HG02870 (cell line): ENCODE measurements at regions not wholly inside any gene's neighbourhood (a gene's known extent, or its start where the extent isn't known, plus 50 kb on each side); places are given as distances from the start of the nearest gene placed in this dataset.
"Not testable (repeated sequence)": the region's sequence is repeated elsewhere in the genome, so short reads cannot be mapped to it uniquely, and the experiment has no call there.

Source experiments
- ATAC-seq: cut with Tn5 transposase; IDR thresholded peaks from one replicate; pipeline ENCODE4 v1.9.1; 2021; ENCODE audit warnings: mild to moderate bottlenecking, moderate library complexity; ENCODE audit not compliant: unreplicated experiment

GRCh38 chr11:95412074-95412473 lies 181.1 kb upstream of the SESN3 start:
- no peak for ATAC-seq

GRCh38 chr11:95410707-95411106 lies 179.7 kb upstream of the SESN3 start:
- not testable (repeated sequence) for ATAC-seq

GRCh38 chr11:95406271-95406670 lies 175.3 kb upstream of the SESN3 start:
- ATAC-seq, result no peak

- ATAC-seq, result no peak
Measured at GRCh38 chr11:95404370-95404769, 173.4 kb upstream of the SESN3 start.

- no peak for ATAC-seq
Measured at GRCh38 chr11:95398437-95399112, 167.6 kb upstream of the SESN3 start.

GRCh38 chr11:95392644-95393043 lies 161.6 kb upstream of the SESN3 start:
- no peak for ATAC-seq

GRCh38 chr11:95389427-95389826 lies 158.4 kb upstream of the SESN3 start:
- ATAC-seq, result no peak

GRCh38 chr11:95388086-95388485 lies 157.1 kb upstream of the SESN3 start:
- no peak for ATAC-seq

- no peak for ATAC-seq
Measured at GRCh38 chr11:95387325-95387724, 156.3 kb upstream of the SESN3 start.

- ATAC-seq, result no peak
Measured at GRCh38 chr11:95385577-95385976, 154.6 kb upstream of the SESN3 start.

- ATAC-seq, result no peak
Measured at GRCh38 chr11:95379479-95379878, 148.5 kb upstream of the SESN3 start.

GRCh38 chr11:95378789-95379188 lies 147.8 kb upstream of the SESN3 start:
- ATAC-seq, result no peak

GRCh38 chr11:95378111-95378510 lies 147.1 kb upstream of the SESN3 start:
- no peak for ATAC-seq

- ATAC-seq, result no peak
Measured at GRCh38 chr11:95375886-95376285, 144.9 kb upstream of the SESN3 start.

GRCh38 chr11:95375451-95375850 lies 144.4 kb upstream of the SESN3 start:
- no peak for ATAC-seq

GRCh38 chr11:95374105-95374504 lies 143.1 kb upstream of the SESN3 start:
- no peak for ATAC-seq

GRCh38 chr11:95373241-95373640 lies 142.2 kb upstream of the SESN3 start:
- ATAC-seq, result no peak

GRCh38 chr11:95372097-95372656 lies 141.2 kb upstream of the SESN3 start:
- no peak for ATAC-seq

GRCh38 chr11:95371153-95371552 lies 140.2 kb upstream of the SESN3 start:
- ATAC-seq, result no peak

- no peak for ATAC-seq
Measured at GRCh38 chr11:95367726-95368125, 136.7 kb upstream of the SESN3 start.

GRCh38 chr11:95365348-95365747 lies 134.3 kb upstream of the SESN3 start:
- no peak for ATAC-seq

GRCh38 chr11:95364324-95365295 lies 133.6 kb upstream of the SESN3 start:
- no peak for ATAC-seq
